Activated T-cell treated with anti-CD3 and anti-CD28 coated beads, Interleukin-2, amount 50 U/mL, for 24 hours (primary cell): ENCODE measurements at regions not wholly inside any gene's neighbourhood (a gene's known extent, or its start where the extent isn't known, plus 50 kb on each side); places are given as distances from the start of the nearest gene placed in this dataset.

Source experiments
- DNase-seq: peaks from one replicate; pipeline ENCODE4 v3.0.0-alpha.2; 2020
- H3K27ac Mint-ChIP-seq: 2 replicates; pipeline ENCODE4 v1.8.0; 2020; ENCODE audit warnings: mild to moderate bottlenecking, mixed read lengths
- H3K27me3 Mint-ChIP-seq: 2 replicates; pipeline ENCODE4 v1.8.0; 2020; ENCODE audit warnings: mixed read lengths
- H3K36me3 Mint-ChIP-seq: 2 replicates; pipeline ENCODE4 v1.8.0; 2020; ENCODE audit warnings: low read depth, mixed read lengths
- H3K4me1 Mint-ChIP-seq: 2 replicates; pipeline ENCODE4 v1.8.0; 2020; ENCODE audit warnings: low read depth, mixed read lengths
- H3K4me3 Mint-ChIP-seq: 2 replicates; pipeline ENCODE4 v1.8.0; 2020; ENCODE audit warnings: mild to moderate bottlenecking, moderate library complexity, mixed read lengths
- H3K9me3 Mint-ChIP-seq: 2 replicates; pipeline ENCODE4 v1.8.0; 2020; ENCODE audit warnings: mixed read lengths

DNA sequence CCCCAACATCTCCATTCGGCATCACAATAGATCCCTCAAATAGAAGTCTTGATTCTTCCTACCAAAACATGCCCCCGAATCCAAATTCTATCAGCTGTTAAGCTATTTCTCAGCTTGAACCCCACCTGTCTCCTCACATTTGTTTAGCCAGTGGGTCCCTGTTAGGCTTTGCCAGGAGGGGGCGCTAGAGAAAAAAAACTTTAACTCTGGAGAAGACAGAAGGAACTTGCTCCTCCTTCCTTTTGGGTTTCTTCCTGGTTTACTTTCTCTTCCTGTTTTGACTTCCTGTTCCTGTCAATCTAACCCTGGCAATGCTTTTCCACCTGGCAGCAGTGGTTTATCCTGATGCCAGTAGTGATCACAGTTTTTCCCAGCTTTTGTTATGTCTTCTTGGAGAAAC, 95.6 kb upstream of the KCNK1 start:
- Mint-ChIP-seq H3K4me3 (no peak overlapping the region), H3K4me1 (peaks cover 1% of the 10 kb centered on the region), H3K36me3 (no peaks in the 10 kb centered on the region), H3K27me3 (peaks cover 9% of the 10 kb centered on the region), H3K27ac (no peak overlapping the region), H3K9me3 (peaks cover 2% of the 10 kb centered on the region)
- DNase-seq = no peak

DNA sequence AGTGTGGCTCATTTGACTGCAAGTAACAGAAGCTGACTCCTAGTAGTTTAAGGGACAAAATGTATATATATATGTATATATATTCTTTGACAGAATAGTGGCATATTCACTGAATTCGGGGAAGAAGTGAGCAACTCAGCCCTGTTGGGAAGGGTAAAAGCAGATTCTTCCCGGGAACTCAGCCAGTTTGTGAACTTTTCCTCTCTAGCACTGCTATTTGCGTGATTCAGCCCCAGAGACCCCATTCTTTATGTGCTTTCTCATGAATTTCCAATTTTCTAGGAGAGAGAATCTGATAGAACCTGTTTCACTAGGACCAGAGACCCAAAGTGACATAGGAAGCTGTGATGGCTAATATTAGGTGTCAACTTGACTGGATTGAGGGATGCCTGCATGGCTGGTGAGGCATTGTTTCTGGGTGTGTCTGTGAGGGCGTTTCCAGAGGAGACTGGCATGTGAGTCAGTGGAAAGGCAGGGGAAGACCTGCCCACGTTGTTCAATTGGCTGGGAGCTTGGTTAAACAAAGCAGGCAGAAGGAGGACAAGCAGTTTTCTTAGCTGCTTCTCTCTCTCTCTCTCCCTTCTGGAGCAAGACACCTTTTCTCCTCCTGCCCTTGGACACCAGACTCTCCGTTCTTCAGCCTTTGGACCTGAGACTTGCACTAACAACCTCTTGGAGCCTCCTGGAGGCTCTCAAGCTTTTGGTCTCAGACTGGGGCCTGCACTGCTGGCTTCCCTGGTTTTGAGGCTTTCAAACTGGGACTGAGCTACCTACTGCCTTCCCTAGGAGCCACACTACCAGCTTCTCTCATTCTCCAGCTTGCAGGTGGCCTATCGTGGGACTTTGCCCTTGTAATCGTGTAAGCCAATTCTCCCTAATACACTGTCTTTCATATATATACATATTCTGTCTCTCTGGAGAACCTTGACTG, 93.4 kb upstream of the KCNK1 start:
- Mint-ChIP-seq H3K9me3 (peaks cover 2% of the 10 kb centered on the region), H3K36me3 (no peaks in the 10 kb centered on the region), H3K27me3 (peaks cover 11% of the 10 kb centered on the region), H3K27ac (no peak overlapping the region), H3K4me1 (peaks cover 1% of the 10 kb centered on the region), H3K4me3 (no peak overlapping the region)
- DNase-seq = no peak

DNA sequence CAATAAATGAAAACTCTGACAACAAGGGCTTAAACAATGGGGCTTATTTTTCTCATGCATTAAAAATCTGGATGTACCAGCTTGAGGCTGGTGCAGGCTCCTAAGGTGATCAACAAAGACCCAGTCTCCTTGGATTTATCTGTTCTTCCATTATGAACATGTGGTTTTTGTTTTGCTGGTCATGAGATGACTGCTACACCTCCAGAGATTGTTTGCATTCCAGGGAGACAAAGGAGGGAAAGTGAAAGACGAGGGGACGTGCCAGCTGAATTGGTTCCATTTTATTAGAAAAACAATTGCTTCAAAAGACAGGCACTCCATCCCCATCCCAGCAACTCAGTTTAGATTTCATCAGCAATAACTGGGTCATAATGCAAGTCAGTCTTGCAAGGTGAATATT, 90.9 kb upstream of the KCNK1 start:
- no peaks in the 10 kb centered on the region for H3K36me3 Mint-ChIP-seq
- no peak overlapping the region for H3K4me3 Mint-ChIP-seq
- H3K27me3 Mint-ChIP-seq = peaks cover 11% of the 10 kb centered on the region
- no peak overlapping the region for H3K27ac Mint-ChIP-seq
- H3K4me1 Mint-ChIP-seq = peaks cover 1% of the 10 kb centered on the region
- no peak for DNase-seq
- H3K9me3 Mint-ChIP-seq = peaks cover 2% of the 10 kb centered on the region

DNA sequence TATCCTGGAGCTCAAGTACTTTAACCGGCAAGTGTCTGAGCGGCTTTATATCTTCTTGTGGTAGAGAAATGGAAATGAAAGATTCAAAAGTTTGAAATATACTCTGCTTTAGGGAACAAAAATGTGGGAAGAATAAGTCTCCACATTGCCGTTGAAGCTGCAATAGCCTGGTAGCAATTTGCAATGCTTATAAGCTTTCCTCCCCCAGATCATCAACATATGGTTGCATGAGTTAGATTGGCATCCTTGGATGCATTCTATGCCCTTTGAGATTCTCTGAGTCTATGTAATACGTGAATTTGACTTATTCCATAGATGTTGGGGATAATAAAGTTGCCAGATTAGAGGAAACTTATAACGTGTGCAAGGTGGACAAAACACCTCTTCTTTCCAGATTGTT, 86.1 kb upstream of the KCNK1 start:
- Mint-ChIP-seq H3K4me3 (no peak overlapping the region), H3K9me3 (peaks cover 5% of the 10 kb centered on the region), H3K36me3 (no peaks in the 10 kb centered on the region), H3K4me1 (no peaks in the 10 kb centered on the region), H3K27me3 (peaks cover 12% of the 10 kb centered on the region), H3K27ac (no peak overlapping the region)
- no peak for DNase-seq

DNA sequence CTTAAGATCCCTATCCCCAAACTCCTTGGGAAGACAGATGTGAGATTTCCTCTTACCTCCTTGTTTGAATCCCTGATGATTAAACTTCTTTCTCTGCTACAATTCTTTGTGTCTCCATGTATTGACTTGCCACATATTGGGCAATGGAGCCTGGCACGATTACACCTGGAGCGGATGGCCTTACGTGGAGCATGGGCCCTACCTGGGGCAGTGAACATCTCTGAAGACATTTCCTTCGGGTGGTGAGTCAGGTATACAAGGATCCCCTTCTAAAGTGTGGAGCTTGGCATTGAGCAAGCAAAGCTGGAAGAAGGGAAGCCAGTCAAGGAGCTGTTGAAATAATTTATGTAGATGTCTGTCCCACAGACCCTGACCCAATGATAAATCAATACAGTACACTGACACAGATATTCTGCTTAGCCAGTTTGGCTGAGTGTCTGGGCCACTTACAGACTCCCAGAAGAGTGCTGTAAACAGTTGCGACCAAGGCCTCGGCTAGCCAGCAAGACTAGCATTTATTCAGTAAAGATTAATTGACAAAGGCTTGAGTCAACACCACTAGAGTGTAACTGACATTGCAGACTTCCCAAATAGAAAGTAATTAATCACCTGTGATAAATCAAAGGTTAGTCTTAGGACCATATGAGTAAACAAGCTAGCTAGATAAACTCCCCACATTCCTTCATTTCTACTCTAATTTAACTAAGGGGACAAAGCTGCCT, 83.1 kb upstream of the KCNK1 start:
- Mint-ChIP-seq H3K27me3 (peaks cover 16% of the 10 kb centered on the region), H3K4me3 (no peak overlapping the region), H3K27ac (no peak overlapping the region), H3K4me1 (no peaks in the 10 kb centered on the region), H3K9me3 (peaks cover 5% of the 10 kb centered on the region), H3K36me3 (no peaks in the 10 kb centered on the region)
- DNase-seq = no peak

DNA sequence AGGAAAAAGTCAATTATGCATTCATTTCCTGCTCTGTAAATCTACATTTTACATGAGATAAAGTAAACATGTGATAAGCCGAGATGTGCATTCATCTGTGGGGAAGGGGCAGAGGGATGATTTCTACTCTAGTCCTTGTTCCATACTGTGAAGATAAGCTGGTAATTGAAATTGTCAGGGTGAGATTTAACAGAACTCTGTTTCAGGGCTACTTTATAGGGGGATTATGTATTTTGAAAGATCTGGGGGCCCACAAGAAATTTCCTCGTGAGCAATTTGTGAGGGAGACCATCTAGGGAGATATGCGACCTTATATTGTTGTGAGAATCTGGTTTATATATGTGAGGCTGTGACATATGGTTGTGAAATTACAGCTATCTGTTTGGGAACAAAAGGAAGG, 73.1 kb upstream of the KCNK1 start:
- peaks cover 24% of the 10 kb centered on the region for H3K27me3 Mint-ChIP-seq
- H3K27ac Mint-ChIP-seq = no peak overlapping the region
- no peak overlapping the region for H3K4me3 Mint-ChIP-seq
- no peak for DNase-seq
- no peaks in the 10 kb centered on the region for H3K36me3 Mint-ChIP-seq
- no peaks in the 10 kb centered on the region for H3K4me1 Mint-ChIP-seq
- peaks cover 5% of the 10 kb centered on the region for H3K9me3 Mint-ChIP-seq

DNA sequence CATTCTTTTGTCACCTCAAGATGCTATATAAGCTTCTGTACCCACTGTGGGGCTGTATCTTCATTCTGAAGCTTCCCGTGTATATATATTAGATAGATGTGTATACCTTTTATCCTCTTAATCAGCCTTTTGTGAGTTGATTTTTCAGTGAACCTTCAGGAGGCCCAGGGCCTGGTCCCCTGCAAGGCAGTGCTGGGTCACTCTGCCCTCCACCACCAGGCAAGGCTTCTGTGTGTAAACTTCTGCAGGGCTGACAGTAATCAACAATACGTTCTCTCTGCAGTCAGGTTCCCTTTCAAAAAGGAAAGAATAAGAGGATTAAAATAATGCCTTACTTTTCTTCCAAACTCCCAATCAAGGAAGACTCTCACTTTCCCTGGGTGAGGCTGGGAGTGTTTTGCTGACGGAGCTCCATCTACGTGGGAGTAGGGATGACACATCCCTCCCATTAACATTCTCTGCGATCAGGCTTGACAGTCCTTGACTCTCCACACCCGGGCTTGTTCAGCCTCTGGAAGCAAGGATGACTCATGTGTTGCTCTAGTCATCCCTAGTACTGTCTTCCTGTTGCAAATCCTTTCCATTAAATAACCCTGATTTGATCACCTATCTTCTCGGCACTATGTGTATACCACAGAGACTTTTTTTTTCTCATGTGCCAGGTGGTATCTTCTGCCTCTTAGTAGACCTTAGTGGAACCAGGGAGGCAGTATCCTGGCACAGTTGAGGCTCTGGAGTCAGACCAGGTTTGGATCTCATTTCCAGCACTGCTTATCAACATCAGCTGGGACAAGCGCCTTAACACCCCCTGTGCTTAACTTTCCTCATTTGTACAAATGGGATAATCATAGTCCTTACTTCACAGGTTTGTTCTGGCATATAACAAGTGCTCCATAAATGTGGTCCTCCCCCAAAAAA, 70.3 kb upstream of the KCNK1 start:
- Mint-ChIP-seq H3K27ac (no peak overlapping the region), H3K4me1 (no peaks in the 10 kb centered on the region), H3K9me3 (peaks cover 5% of the 10 kb centered on the region), H3K27me3 (peaks cover 19% of the 10 kb centered on the region), H3K4me3 (no peak overlapping the region), H3K36me3 (no peaks in the 10 kb centered on the region)
- DNase-seq = no peak

DNA sequence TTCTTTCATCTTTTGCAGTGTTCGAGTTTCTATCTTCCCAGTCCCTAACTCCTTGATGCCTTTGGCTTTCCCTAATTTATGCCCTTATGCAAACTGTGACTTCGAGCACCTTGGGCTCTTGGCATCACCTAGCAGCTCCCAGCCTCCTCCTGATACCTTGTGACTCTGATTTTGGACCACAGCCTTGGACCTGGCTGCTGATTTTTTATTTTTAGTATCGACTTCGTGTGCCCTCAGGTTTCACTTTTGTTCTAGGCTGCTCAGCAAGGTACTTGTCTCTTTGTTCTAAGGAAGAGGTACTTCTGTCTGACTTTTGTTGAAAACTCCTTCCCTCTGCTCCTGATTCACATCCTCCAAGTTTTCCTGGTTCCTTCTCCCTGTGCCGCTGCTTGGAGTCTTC, 69.6 kb upstream of the KCNK1 start:
- DNase-seq = no peak
- Mint-ChIP-seq H3K4me1 (no peaks in the 10 kb centered on the region), H3K4me3 (no peak overlapping the region), H3K27me3 (peaks cover 19% of the 10 kb centered on the region), H3K9me3 (peaks cover 5% of the 10 kb centered on the region), H3K36me3 (no peaks in the 10 kb centered on the region), H3K27ac (no peak overlapping the region)

DNA sequence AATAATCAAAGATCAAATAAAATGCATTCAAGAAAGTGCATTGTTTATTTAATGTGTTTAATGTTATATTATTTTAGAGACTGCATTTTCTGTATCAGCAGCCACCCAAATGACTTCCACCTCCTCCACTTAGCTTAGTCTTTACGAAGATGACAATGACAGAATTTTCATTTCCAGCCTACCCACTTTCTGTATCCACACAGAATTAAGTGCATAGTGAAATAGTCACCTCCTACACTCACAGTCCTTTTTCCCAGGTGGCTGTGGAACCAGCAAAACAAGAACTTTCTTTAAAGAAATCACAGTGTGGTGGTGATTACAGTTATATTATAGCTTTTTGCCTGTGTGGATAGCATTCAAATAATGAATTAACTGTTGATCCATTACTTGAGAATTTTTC, 66.2 kb upstream of the KCNK1 start:
- Mint-ChIP-seq H3K9me3 (no peaks in the 10 kb centered on the region), H3K4me3 (no peak overlapping the region), H3K4me1 (no peaks in the 10 kb centered on the region), H3K27me3 (peaks cover 21% of the 10 kb centered on the region), H3K27ac (no peak overlapping the region), H3K36me3 (no peaks in the 10 kb centered on the region)
- no peak for DNase-seq

DNA sequence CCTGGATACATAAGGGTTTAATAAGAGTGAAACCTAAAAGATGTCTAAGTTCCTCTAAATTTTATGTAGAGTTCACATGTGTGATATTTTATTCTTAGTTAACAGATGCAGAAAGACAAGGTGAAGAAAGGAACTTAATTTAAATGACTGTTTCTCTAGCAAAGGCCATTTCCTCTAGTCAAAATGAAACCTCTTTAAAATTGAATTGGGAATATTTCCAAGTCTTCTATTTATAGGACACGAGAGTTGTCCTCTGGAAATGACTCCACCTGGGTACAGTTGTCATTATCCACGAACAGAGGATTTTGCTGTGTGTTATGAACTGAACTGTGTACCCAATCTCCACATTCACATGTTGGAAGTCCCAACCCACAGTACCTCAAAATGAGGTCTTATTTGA, 64.5 kb upstream of the KCNK1 start:
- Mint-ChIP-seq H3K27me3 (peaks cover 24% of the 10 kb centered on the region), H3K27ac (no peak overlapping the region), H3K4me1 (no peaks in the 10 kb centered on the region), H3K4me3 (no peak overlapping the region), H3K9me3 (no peaks in the 10 kb centered on the region), H3K36me3 (no peaks in the 10 kb centered on the region)
- DNase-seq = no peak

DNA sequence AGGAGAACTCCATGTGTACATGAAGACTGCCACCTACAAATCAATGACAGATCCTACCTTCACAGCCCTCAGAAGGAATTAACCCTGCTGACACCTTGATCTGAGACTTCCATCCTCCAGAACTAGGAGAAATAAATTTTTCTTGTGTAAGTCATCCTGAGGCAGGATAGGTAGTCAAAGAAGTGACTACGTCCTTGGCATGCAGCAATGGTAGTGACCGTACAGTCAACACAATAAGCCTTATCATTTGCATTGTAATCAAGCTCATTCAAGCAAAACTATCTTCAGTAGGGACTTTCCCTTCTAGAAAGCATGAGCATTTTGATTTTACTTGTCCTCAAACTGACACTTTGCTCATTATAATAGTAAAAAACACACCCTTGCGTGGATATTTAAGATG, 64.0 kb upstream of the KCNK1 start:
- Mint-ChIP-seq H3K36me3 (no peaks in the 10 kb centered on the region), H3K27ac (no peak overlapping the region), H3K9me3 (no peaks in the 10 kb centered on the region), H3K27me3 (peaks cover 20% of the 10 kb centered on the region), H3K4me1 (no peaks in the 10 kb centered on the region), H3K4me3 (no peak overlapping the region)
- no peak for DNase-seq

DNA sequence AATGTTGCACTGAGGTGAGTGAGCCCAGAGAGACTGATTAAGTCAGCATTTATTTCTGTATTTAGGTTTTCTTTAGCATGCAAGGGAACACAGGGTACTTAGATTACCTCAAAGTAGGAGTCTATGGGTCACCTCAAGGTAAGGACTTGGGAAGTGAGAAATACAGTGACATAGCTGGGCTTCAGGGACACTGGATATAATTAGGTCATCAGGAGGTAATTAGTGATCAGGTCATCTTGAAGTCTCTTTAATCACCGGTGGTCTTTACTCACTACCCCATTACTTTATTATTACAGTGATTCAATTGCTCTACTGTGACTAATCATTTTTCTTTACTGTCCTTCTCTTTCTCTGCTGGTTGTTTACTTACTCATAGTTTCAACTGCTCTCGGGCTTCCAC, 59.9 kb upstream of the KCNK1 start:
- H3K9me3 Mint-ChIP-seq = no peaks in the 10 kb centered on the region
- H3K27ac Mint-ChIP-seq = no peak overlapping the region
- no peak overlapping the region for H3K4me3 Mint-ChIP-seq
- H3K27me3 Mint-ChIP-seq = peaks cover 26% of the 10 kb centered on the region
- H3K4me1 Mint-ChIP-seq = no peaks in the 10 kb centered on the region
- no peaks in the 10 kb centered on the region for H3K36me3 Mint-ChIP-seq
- no peak for DNase-seq

DNA sequence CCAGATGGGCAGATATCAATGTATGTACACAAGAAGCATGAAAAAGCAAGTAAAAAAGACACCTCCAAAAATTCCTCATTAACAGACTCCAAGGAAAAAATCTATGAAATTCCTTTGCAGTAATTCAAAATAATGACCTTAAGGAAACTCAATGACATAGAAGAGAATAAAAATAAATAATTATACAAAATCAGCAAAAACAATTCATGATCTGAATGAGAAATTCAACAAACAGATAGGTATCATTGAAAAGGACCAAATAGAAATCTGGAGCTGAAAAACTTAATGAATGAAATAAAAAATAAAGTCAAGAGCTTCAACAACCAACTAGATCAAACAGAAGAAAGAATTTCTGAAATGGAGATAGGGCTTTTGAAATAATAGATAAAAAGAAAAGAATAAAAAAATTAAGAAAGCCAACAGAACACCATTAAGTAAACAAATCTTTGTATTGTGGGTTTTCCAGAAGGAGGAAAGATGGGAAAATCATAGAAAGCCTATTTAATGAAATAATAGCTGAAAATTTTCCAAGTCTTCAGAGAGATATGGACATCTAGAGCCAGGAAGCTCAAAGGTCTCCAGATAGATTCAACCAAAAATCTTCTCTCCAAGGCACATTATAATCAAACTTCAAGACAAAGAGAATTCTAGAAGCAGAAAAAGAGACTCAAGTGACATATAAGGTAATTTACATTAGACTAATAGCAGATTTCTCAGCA, 52.0 kb upstream of the KCNK1 start:
- no peak overlapping the region for H3K27ac Mint-ChIP-seq
- H3K4me3 Mint-ChIP-seq = no peak overlapping the region
- DNase-seq = no peak
- H3K27me3 Mint-ChIP-seq = peaks cover 1% of the 10 kb centered on the region
- H3K36me3 Mint-ChIP-seq = no peaks in the 10 kb centered on the region
- peaks cover 23% of the 10 kb centered on the region for H3K9me3 Mint-ChIP-seq
- H3K4me1 Mint-ChIP-seq = no peaks in the 10 kb centered on the region
